GM12872 (cell line): ENCODE measurements at regions not wholly inside any gene's neighbourhood (a gene's known extent, or its start where the extent isn't known, plus 50 kb on each side); places are given as distances from the start of the nearest gene placed in this dataset.

ENCODE experiments used
- CTCF ChIP-seq: IDR thresholded peaks from 3 replicates; pipeline ENCODE4 v1.5.1; 2011; ENCODE audit warnings: low read depth, mild to moderate bottlenecking, low read length, moderate library complexity; ENCODE audit not compliant: insufficient read depth

- no peak for TF ChIP-seq CTCF
These were observed 827.0 kb downstream of the BCL11A start for GRCh38 chr2:59726228-59727120.

DNA sequence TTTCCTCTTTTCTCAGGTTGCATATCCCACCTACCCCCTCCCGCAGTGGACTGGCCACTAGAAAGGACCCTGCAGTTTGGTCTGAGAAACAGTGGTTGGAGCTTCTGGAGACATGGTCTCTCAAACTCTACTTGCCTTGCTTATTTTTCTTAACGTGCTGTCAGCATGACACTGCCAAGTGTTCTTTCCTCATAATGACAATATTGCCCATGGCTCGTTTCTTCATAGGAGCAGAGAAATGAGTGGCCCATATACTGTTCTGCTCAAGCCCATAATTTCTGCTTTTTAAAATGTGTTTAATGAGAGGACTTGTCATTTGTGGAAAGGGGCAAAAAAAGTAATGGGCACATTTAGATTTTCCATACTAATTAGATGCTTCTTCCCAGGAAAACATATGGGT is 828.7 kb downstream of the BCL11A start:
- TF ChIP-seq CTCF, result no peak

DNA sequence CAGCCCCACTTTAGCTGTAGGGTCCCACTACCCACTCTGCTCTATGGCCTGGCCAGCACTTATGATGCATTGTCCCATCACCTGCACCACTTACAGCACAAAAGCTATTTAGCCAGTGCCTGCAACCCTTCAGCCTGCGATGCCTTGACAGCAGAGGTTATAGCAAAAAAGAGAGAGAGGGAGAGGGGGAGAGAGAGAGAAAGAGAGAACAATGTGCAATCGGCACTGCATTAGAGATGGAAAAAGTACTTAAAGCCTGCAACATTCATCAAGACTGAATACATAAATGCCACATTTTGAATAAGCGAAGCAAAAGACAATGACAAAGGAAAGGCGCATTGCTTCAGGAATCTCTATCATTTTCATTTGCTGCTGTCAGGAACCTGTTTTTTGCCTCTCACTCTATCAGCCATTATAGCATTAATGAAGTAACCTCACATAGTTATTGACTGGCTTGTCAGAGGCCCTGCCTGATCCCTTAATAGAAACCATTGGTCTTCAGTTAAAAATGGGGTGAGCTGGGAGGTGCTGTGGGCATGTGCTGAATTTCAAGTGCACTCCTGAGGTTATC is 833.1 kb downstream of the BCL11A start:
- TF ChIP-seq CTCF, result no peak

- no peak for TF ChIP-seq CTCF
These were observed 839.9 kb downstream of the BCL11A start for GRCh38 chr2:59713577-59713976.

- no peak for TF ChIP-seq CTCF
These were observed 842.3 kb downstream of the BCL11A start for GRCh38 chr2:59711121-59711520.

DNA sequence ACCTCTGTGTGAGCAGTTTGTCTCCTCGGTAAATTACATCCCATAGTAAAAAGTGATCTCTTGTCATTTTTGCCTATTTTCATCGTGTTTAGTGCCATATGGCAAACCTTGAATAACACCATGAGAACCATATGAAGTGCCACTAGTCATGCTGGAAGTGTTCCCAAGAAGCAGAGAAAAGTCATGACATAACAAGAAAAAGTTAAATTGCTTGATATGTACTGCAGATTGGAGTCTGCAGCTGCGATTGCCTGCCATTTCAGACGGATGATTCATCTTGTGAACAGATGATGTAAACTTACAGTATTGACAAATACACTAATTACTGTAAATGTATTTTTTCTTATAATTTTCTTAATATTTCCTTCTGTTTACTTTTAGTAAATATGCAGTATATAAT is 846.7 kb downstream of the BCL11A start:
- TF ChIP-seq CTCF, result no peak

GRCh38 chr2:59703796-59704195 is 849.7 kb downstream of the BCL11A start:
- no peak for TF ChIP-seq CTCF
